Caco-2 (cell line): ENCODE measurements at regions not wholly inside any gene's neighbourhood (a gene's known extent, or its start where the extent isn't known, plus 50 kb on each side); places are given as distances from the start of the nearest gene placed in this dataset.

Experiments
- BruUV-seq: library from RNA; stranded (reverse); fragments of 400-500 nt; replicated peaks from 2 replicates; lab custom pipeline; 2021; lab: Mats Ljungman, UMichigan
- CTCF ChIA-PET: fragments of 300-600 bp; sonication (Branson Sonifier 250); formaldehyde crosslinking; loops from one replicate; lab custom pipeline; 2022; ENCODE audit warnings: antibody characterized with exemption; lab: Charles Lee
- POLR2A ChIA-PET: fragments of 300-600 bp; sonication (Branson Sonifier 250); formaldehyde crosslinking; loops from one replicate; lab custom pipeline; 2022; ENCODE audit warnings: antibody characterized with exemption; lab: Charles Lee
- DNase-seq, 2 experiments: peaks; one replicate each; pipeline versions ENCODE4 v3.0.0 to v3.0.0-alpha.2; 2020 to 2022
- H3K27me3 ChIP-seq: replicated peaks from 2 replicates; pipeline ENCODE4 v1.6.0; 2011; ENCODE audit warnings: low read length; ENCODE audit not compliant: control insufficient read depth, insufficient read depth
- H3K36me3 ChIP-seq: 2 replicates; pipeline ENCODE4 v1.5.1; 2011; ENCODE audit warnings: low read length; ENCODE audit not compliant: control insufficient read depth, insufficient read depth
- H3K4me1 ChIP-seq: fragments of 250-450 bp; sonication (Bioruptor Pico); 2 replicates; pipeline ENCODE4 v1.5.1; 2020; ENCODE audit warnings: mild to moderate bottlenecking
- H3K4me3 ChIP-seq: 2 replicates; pipeline ENCODE4 v1.5.1; 2011; ENCODE audit warnings: low read depth, mild to moderate bottlenecking, control low read depth, low read length
- H3K9me3 ChIP-seq: fragments of 250-450 bp; sonication (Bioruptor Pico); 2 replicates; pipeline ENCODE4 v1.5.1; 2020; ENCODE audit warnings: mild to moderate bottlenecking, moderate library complexity
- H3K27ac Mint-ChIP-seq: one replicate; pipeline ENCODE4 v1.8.0; 2022; ENCODE audit warnings: mixed read lengths; ENCODE audit not compliant: unreplicated experiment
- H3K27me3 Mint-ChIP-seq: one replicate; pipeline ENCODE4 v1.8.0; 2022; ENCODE audit warnings: mixed read lengths; ENCODE audit not compliant: insufficient read depth, unreplicated experiment
- H3K36me3 Mint-ChIP-seq: one replicate; pipeline ENCODE4 v1.8.0; 2022; ENCODE audit warnings: mild to moderate bottlenecking, mixed read lengths; ENCODE audit not compliant: insufficient read depth, unreplicated experiment
- H3K4me1 Mint-ChIP-seq: one replicate; pipeline ENCODE4 v1.8.0; 2022; ENCODE audit warnings: low read depth, mixed read lengths; ENCODE audit not compliant: unreplicated experiment
- H3K4me3 Mint-ChIP-seq: one replicate; pipeline ENCODE4 v1.8.0; 2022; ENCODE audit warnings: mild to moderate bottlenecking, moderate library complexity, mixed read lengths; ENCODE audit not compliant: unreplicated experiment
- H3K9me3 Mint-ChIP-seq: one replicate; pipeline ENCODE4 v1.8.0; 2022; ENCODE audit warnings: mixed read lengths; ENCODE audit not compliant: unreplicated experiment
- CTCF ChIP-seq, 2 experiments: fragments of 200-600 bp in 1 of 2; IDR thresholded peaks; 1 replicate in 1 of 2; 2 replicates in 1 of 2; pipeline versions ENCODE4 v1.5.1 to v1.8.0; 2011 to 2022; ENCODE audit warnings: antibody characterized with exemption in 1 of 2, control low read depth in 1 of 2, inconsistent platforms in 1 of 2, low read depth in 1 of 2, low read length in 1 of 2, mild to moderate bottlenecking in 1 of 2, moderate library complexity in 1 of 2; ENCODE audit not compliant: insufficient read depth in 1 of 2, severe bottlenecking in 1 of 2, unreplicated experiment in 1 of 2
- intact Hi-C: fragments of 100-400 bp; cut with micrococcal nuclease; formaldehyde crosslinking; loops from one replicate; pipeline ENCODE4 v1.10.0; 2022; ENCODE audit not compliant: unreplicated experiment

GRCh38 chr4:134636338-134637051, 434.9 kb upstream of the PABPC4L start:
- Mint-ChIP-seq H3K27ac (no peak overlapping the region), H3K4me1 (no peaks in the 10 kb centered on the region), H3K27me3 (no peaks in the 10 kb centered on the region), H3K9me3 (no peaks in the 10 kb centered on the region), H3K4me3 (no peak overlapping the region), H3K36me3 (no peaks in the 10 kb centered on the region)
- H3K27me3 ChIP-seq = no peaks in the 10 kb centered on the region
- no peaks in the 10 kb centered on the region; the same call in 1 of the 2 replicates for H3K9me3 ChIP-seq
- H3K4me3 ChIP-seq = no peak overlapping the region
- no peak for TF ChIP-seq CTCF (IDR thresholded peaks at IDR 0.05; ENCODE audit: insufficient read depth in 1 of 2, low read depth in 1 of 2, low read length in 1 of 2, severe bottlenecking in 1 of 2, unreplicated experiment in 1 of 2)
- intact Hi-C loops = no loop called here
- H3K4me1 ChIP-seq = no peaks in the 10 kb centered on the region
- ChIA-PET POLR2A (no interaction called here), CTCF (no interaction called here)
- BruUV-seq = no TSS peak
- H3K36me3 ChIP-seq = no peaks in the 10 kb centered on the region
- DNase-seq = no peak

DNA sequence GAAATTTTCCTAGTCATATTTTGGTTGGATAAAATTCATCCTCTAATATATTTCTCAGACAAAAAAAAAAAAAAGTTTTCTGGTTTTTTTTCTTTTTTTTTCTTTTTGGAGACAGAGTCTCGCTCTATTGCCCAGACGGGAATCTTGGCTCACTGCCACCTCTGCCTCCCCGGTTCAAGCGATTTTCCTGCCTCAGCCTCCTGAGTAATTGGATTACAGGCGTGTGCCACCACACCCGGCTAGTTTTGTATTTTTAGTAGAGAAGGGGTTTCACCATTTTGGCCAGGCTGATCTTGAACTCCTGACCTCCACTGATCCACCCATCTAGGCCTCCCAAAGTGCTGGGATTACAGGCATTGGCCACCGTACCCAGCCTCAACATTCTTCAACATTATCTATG, 432.7 kb upstream of the PABPC4L start:
- POLR2A ChIA-PET = no interaction called here
- no peaks in the 10 kb centered on the region for H3K36me3 ChIP-seq
- no peaks in the 10 kb centered on the region for H3K4me1 ChIP-seq
- intact Hi-C loops = no loop called here
- Mint-ChIP-seq H3K4me3 (no peak overlapping the region), H3K27ac (no peak overlapping the region), H3K36me3 (no peaks in the 10 kb centered on the region), H3K27me3 (no peaks in the 10 kb centered on the region), H3K4me1 (no peaks in the 10 kb centered on the region), H3K9me3 (no peaks in the 10 kb centered on the region)
- no peak overlapping the region for H3K4me3 ChIP-seq
- H3K27me3 ChIP-seq = no peaks in the 10 kb centered on the region
- CTCF ChIA-PET = no interaction called here
- TF ChIP-seq CTCF (IDR thresholded peaks at IDR 0.05; ENCODE audit: insufficient read depth in 1 of 2, low read depth in 1 of 2, low read length in 1 of 2, severe bottlenecking in 1 of 2, unreplicated experiment in 1 of 2) = no peak
- no peak for DNase-seq
- BruUV-seq = no TSS peak
- no peaks in the 10 kb centered on the region; the same call in 1 of the 2 replicates for H3K9me3 ChIP-seq

GRCh38 chr4:134632056-134632455, 430.5 kb upstream of the PABPC4L start:
- H3K9me3 Mint-ChIP-seq = no peaks in the 10 kb centered on the region
- no peak for TF ChIP-seq CTCF (IDR thresholded peaks at IDR 0.05; ENCODE audit: insufficient read depth in 1 of 2, low read depth in 1 of 2, low read length in 1 of 2, severe bottlenecking in 1 of 2, unreplicated experiment in 1 of 2)
- no peaks in the 10 kb centered on the region for H3K36me3 ChIP-seq
- H3K4me1 Mint-ChIP-seq = no peaks in the 10 kb centered on the region
- peaks cover 8% of the 10 kb centered on the region for H3K4me1 ChIP-seq
- no peaks in the 10 kb centered on the region for H3K36me3 Mint-ChIP-seq
- no peaks in the 10 kb centered on the region for H3K27me3 ChIP-seq
- H3K4me3 ChIP-seq = no peak overlapping the region
- intact Hi-C loops = no loop called here
- no TSS peak for BruUV-seq
- no peaks in the 10 kb centered on the region; the same call in 1 of the 2 replicates for H3K9me3 ChIP-seq
- POLR2A ChIA-PET = no interaction called here
- H3K27ac Mint-ChIP-seq = no peak overlapping the region
- no peak overlapping the region for H3K4me3 Mint-ChIP-seq
- H3K27me3 Mint-ChIP-seq = no peaks in the 10 kb centered on the region
- DNase-seq = no peak
- CTCF ChIA-PET = no interaction called here
